Endothelial cell of umbilical vein (primary cell): ENCODE measurements at regions not wholly inside any gene's neighbourhood (a gene's known extent, or its start where the extent isn't known, plus 50 kb on each side); places are given as distances from the start of the nearest gene placed in this dataset.

Experiments
- BruUV-seq: library from RNA; stranded (reverse); fragments of 400-500 nt; replicated peaks from 2 replicates; lab custom pipeline; 2021; lab: Mats Ljungman, UMichigan
- CTCF ChIA-PET: fragments of 300-600, 350-600 bp; sonication (Branson Sonifier 250); formaldehyde crosslinking; loops from one replicate; lab custom pipeline; 2021; ENCODE audit warnings: antibody characterized with exemption, inconsistent platforms; lab: Charles Lee
- POLR2A ChIA-PET: fragments of 300-600, 350-600 bp; sonication (Branson Sonifier 250); formaldehyde crosslinking; loops from one replicate; lab custom pipeline; 2021; ENCODE audit warnings: antibody characterized with exemption, inconsistent platforms; lab: Charles Lee
- DNase-seq: peaks from one replicate; pipeline ENCODE4 v3.0.0-alpha.2; 2011; ENCODE audit warnings: low read depth, low spot score
- FAIRE-seq: peaks from 2 replicates; lab custom pipeline; 2011; peaks lifted over from hg19 to GRCh38; lab: Jason Lieb, UNC
- H2AFZ ChIP-seq: 2 replicates; pipeline ENCODE4 v1.6.0; 2012; ENCODE audit warnings: low read depth, low read length, control low read depth, inconsistent platforms
- H3K27ac ChIP-seq: 2 replicates; pipeline ENCODE4 v1.5.1; 2011; ENCODE audit warnings: low read depth, mild to moderate bottlenecking, control low read depth, low read length, moderate library complexity; ENCODE audit not compliant: insufficient read depth
- H3K27me3 ChIP-seq, 2 experiments: 2 replicates each; pipeline versions ENCODE4 v1.6.0 to v1.6.1; 2011; ENCODE audit warnings: low read length in 2 of 2, mixed read lengths in 1 of 2; ENCODE audit not compliant: control insufficient read depth in 2 of 2, insufficient read depth in 2 of 2
- H3K36me3 ChIP-seq, 2 experiments: 2 replicates in 1 of 2; 3 replicates in 1 of 2; pipeline ENCODE4 v1.5.1; 2011; ENCODE audit warnings: low read length in 2 of 2, mild to moderate bottlenecking in 1 of 2, moderate library complexity in 1 of 2; ENCODE audit not compliant: control insufficient read depth in 2 of 2, insufficient read depth in 2 of 2; ENCODE audit errors: extremely low read depth in 1 of 2
- H3K4me1 ChIP-seq: 3 replicates; pipeline ENCODE4 v1.5.1; 2011; ENCODE audit warnings: mild to moderate bottlenecking, low read length; ENCODE audit not compliant: control insufficient read depth, insufficient read depth; ENCODE audit errors: extremely low read depth
- H3K4me2 ChIP-seq: 2 replicates; pipeline ENCODE4 v1.6.1; 2011; ENCODE audit warnings: low read length, control low read depth, mixed read lengths; ENCODE audit not compliant: insufficient read depth
- H3K4me3 ChIP-seq, 3 experiments: fragments of 200-600 bp in 1 of 3; sonication (generic), shearing (Covaris generic) in 1 of 3; replicated peaks in 1 of 3; 2 replicates each; pipeline ENCODE4 v1.5.1; 2011 to 2016; ENCODE audit warnings: control low read depth in 3 of 3, low read length in 3 of 3, mild to moderate bottlenecking in 2 of 3, inconsistent platforms in 1 of 3, low read depth in 1 of 3, moderate library complexity in 1 of 3; ENCODE audit not compliant: insufficient read depth in 1 of 3
- H3K79me2 ChIP-seq: 2 replicates; pipeline ENCODE4 v1.6.0; 2012; ENCODE audit warnings: low read length, inconsistent platforms; ENCODE audit not compliant: control insufficient read depth, insufficient read depth
- H3K9ac ChIP-seq: replicated peaks from 2 replicates; pipeline ENCODE3; 2011; ENCODE audit warnings: low read length, control low read depth; ENCODE audit not compliant: insufficient read depth; ENCODE audit errors: extremely low read depth
- H3K9me1 ChIP-seq: replicated peaks from 3 replicates; pipeline ENCODE4 v1.6.0; 2011; ENCODE audit warnings: mild to moderate bottlenecking, low read length; ENCODE audit not compliant: control insufficient read depth, insufficient read depth; ENCODE audit errors: extremely low read depth
- H3K9me3 ChIP-seq: replicated peaks from 2 replicates; pipeline ENCODE4 v1.5.1; 2012; ENCODE audit warnings: low read length, inconsistent platforms; ENCODE audit not compliant: control insufficient read depth, insufficient read depth
- H4K20me1 ChIP-seq: replicated peaks from 2 replicates; pipeline ENCODE3; 2011; ENCODE audit warnings: mild to moderate bottlenecking, low read length; ENCODE audit not compliant: control insufficient read depth, insufficient read depth; ENCODE audit errors: extremely low read depth
- CTCF ChIP-seq, 2 donors: IDR thresholded peaks; 1 replicate in 1 of 2; 2 replicates in 1 of 2; pipeline ENCODE4 v1.5.1; 2011; ENCODE audit warnings: low read length in 2 of 2, mild to moderate bottlenecking in 2 of 2, moderate library complexity in 2 of 2, control low read depth in 1 of 2, inconsistent platforms in 1 of 2, low read depth in 1 of 2; ENCODE audit not compliant: insufficient read depth in 1 of 2; ENCODE audit errors: extremely low read depth in 1 of 2
- EZH2 ChIP-seq: IDR thresholded peaks from 2 replicates; pipeline ENCODE4 v1.6.1; 2012; ENCODE audit warnings: borderline replicate concordance, low read depth, mild to moderate bottlenecking, moderate library complexity, low read length, inconsistent platforms; ENCODE audit not compliant: severe bottlenecking
- FOS ChIP-seq: IDR thresholded peaks from 2 replicates; pipeline ENCODE4 v1.6.1; 2011; ENCODE audit warnings: mild to moderate bottlenecking, low read length, moderate library complexity, borderline replicate concordance; ENCODE audit not compliant: insufficient read depth
- GATA2 ChIP-seq: IDR thresholded peaks from 2 replicates; pipeline ENCODE4 v1.7.0; 2011; ENCODE audit warnings: low read depth, mild to moderate bottlenecking, moderate library complexity, mixed read lengths, low read length; ENCODE audit not compliant: insufficient read length, insufficient read depth
- JUN ChIP-seq: IDR thresholded peaks from 2 replicates; pipeline ENCODE4 v1.6.1; 2011; ENCODE audit warnings: borderline replicate concordance, low read depth; ENCODE audit not compliant: insufficient read length, insufficient read depth
- MAX ChIP-seq: IDR thresholded peaks from 2 replicates; pipeline ENCODE4 v1.6.1; 2011; ENCODE audit not compliant: insufficient read depth, insufficient read length
- POLR2A ChIP-seq: IDR thresholded peaks from 2 replicates; pipeline ENCODE4 v1.6.1; 2012; ENCODE audit warnings: low read depth, mild to moderate bottlenecking, control low read depth, low read length
- POLR2AphosphoS5 ChIP-seq: IDR thresholded peaks from 2 replicates; pipeline ENCODE4 v1.6.1; 2012; ENCODE audit warnings: low read depth, mild to moderate bottlenecking, control low read depth, low read length, moderate library complexity; ENCODE audit not compliant: insufficient read depth
- dilution Hi-C: fragments of 300-500 bp; cut with MboI; formaldehyde crosslinking; loops from one replicate; pipeline ENCODE4 v1.15.0; 2019; ENCODE audit warnings: low sequenced_read_pairs; ENCODE audit not compliant: extremely low pct_ligation_motif_present
- intact Hi-C: fragments of 100-400 bp; cut with micrococcal nuclease; formaldehyde crosslinking; loops from one replicate; pipeline ENCODE4 v1.10.0; 2022

- DNase-seq, result no peak
- H3K9ac ChIP-seq, result no peak overlapping the region
- peaks cover 2% of the 10 kb centered on the region for H3K9me3 ChIP-seq
- H3K4me2 ChIP-seq, result no peak overlapping the region
- intact Hi-C loops, result no loop called here
- no peaks in the 10 kb centered on the region for H3K4me1 ChIP-seq
- dilution Hi-C loops, result no loop called here
- H3K36me3 ChIP-seq, result no peaks in the 10 kb centered on the region
- H3K9me1 ChIP-seq, result no peaks in the 10 kb centered on the region
- no peaks in the 10 kb centered on the region for H3K79me2 ChIP-seq
- H3K4me3 ChIP-seq, result no peak overlapping the region
- H3K27me3 ChIP-seq, result no peaks in the 10 kb centered on the region
- no peak for FAIRE-seq
- TF ChIP-seq POLR2A, result no peak
- no peak for TF ChIP-seq MAX
- TF ChIP-seq GATA2, result no peak
- no peak for TF ChIP-seq POLR2AphosphoS5
- no peak for TF ChIP-seq EZH2
- no peak for TF ChIP-seq FOS
- no peak for TF ChIP-seq CTCF (IDR thresholded peaks at IDR 0.05; ENCODE audit: extremely low read depth in 1 of 2, insufficient read depth in 1 of 2, low read depth in 1 of 2, low read length in 2 of 2)
- TF ChIP-seq JUN, result no peak
- no peak overlapping the region for H3K27ac ChIP-seq
- no TSS peak for BruUV-seq
- CTCF ChIA-PET, result no interaction called here
- no peaks in the 10 kb centered on the region for H4K20me1 ChIP-seq
- POLR2A ChIA-PET, result no interaction called here
- H2AFZ ChIP-seq, result no peak overlapping the region
Measured at GRCh38 chr3:522888-523287, 326.3 kb downstream of the CHL1 start.
